ELR (cell line): ENCODE measurements at regions not wholly inside any gene's neighbourhood (a gene's known extent, or its start where the extent isn't known, plus 50 kb on each side); places are given as distances from the start of the nearest gene placed in this dataset.

Experiments
- DNase-seq: peaks from one replicate; pipeline ENCODE4 v3.0.0-alpha.2; 2015; ENCODE audit warnings: low read depth

- peak; percentile 38 for DNase-seq
Measured at GRCh38 chr9:108103046-108103693, 613.6 kb upstream of the KLF4 start.

- DNase-seq, result no peak
Measured at GRCh38 chr9:108101410-108101809, 611.8 kb upstream of the KLF4 start.

GRCh38 chr9:108100571-108100970 lies 611.0 kb upstream of the KLF4 start:
- no peak for DNase-seq

GRCh38 chr9:108099854-108100253 lies 610.3 kb upstream of the KLF4 start:
- no peak for DNase-seq

GRCh38 chr9:108095496-108095895 lies 605.9 kb upstream of the KLF4 start:
- no peak for DNase-seq

GRCh38 chr9:108094676-108094993 lies 605.1 kb upstream of the KLF4 start:
- peak; percentile 61 for DNase-seq

- DNase-seq, result peak; percentile 51
Measured at GRCh38 chr9:108093773-108094675, 604.5 kb upstream of the KLF4 start.

- DNase-seq, result no peak
Measured at GRCh38 chr9:108088916-108089315, 599.3 kb upstream of the KLF4 start.

GRCh38 chr9:108087781-108088180 lies 598.2 kb upstream of the KLF4 start:
- no peak for DNase-seq

- no peak for DNase-seq
Measured at GRCh38 chr9:108086624-108087023, 597.1 kb upstream of the KLF4 start.

GRCh38 chr9:108085294-108085693 lies 595.7 kb upstream of the KLF4 start:
- DNase-seq, result no peak

GRCh38 chr9:108083796-108084352 lies 594.3 kb upstream of the KLF4 start:
- DNase-seq, result no peak

GRCh38 chr9:108083160-108083750 lies 593.7 kb upstream of the KLF4 start:
- DNase-seq, result no peak

- no peak for DNase-seq
Measured at GRCh38 chr9:108081112-108081511, 591.5 kb upstream of the KLF4 start.

- DNase-seq, result no peak
Measured at GRCh38 chr9:108080285-108080684, 590.7 kb upstream of the KLF4 start.

- DNase-seq, result no peak
Measured at GRCh38 chr9:108078811-108079210, 589.2 kb upstream of the KLF4 start.

- no peak for DNase-seq
Measured at GRCh38 chr9:108078375-108078774, 588.8 kb upstream of the KLF4 start.

- DNase-seq, result no peak
Measured at GRCh38 chr9:108077556-108077955, 588.0 kb upstream of the KLF4 start.

- no peak for DNase-seq
Measured at GRCh38 chr9:108074900-108075299, 585.3 kb upstream of the KLF4 start.

- DNase-seq, result no peak
Measured at GRCh38 chr9:108073823-108074222, 584.3 kb upstream of the KLF4 start.

- no peak for DNase-seq
Measured at GRCh38 chr9:108072740-108073139, 583.2 kb upstream of the KLF4 start.

GRCh38 chr9:108070861-108071260 lies 581.3 kb upstream of the KLF4 start:
- no peak for DNase-seq

- DNase-seq, result no peak
Measured at GRCh38 chr9:108069991-108070390, 580.4 kb upstream of the KLF4 start.
